ENCODE measurements at regions not wholly inside any gene's neighbourhood (a gene's known extent, or its start where the extent isn't known, plus 50 kb on each side); places are given as distances from the start of the nearest gene placed in this dataset.
A peak's percentile ranks its signal among the peaks of the same experiment; 100 is the strongest.

DNA sequence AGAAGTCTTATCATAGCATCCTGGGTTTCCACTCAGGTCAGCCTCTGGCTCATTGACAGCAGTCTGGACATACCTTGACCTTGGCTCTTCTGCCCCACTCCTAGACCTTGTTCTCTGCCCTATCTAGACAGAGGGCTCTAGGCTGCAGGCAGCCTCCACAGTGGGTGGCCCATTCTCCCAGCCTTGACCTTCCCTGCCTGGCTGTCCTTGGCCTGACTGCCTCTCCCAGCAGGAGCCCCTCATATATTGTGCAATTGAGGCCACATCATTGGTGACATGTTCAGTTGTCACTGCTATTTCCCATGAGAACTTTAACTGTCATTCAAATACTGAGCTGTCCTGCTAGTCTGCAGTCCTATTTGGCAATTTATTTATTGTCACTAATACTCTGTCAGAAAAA, 503.4 kb downstream of the PLXNA4 start:
- DNase-seq, result no peak

DNA sequence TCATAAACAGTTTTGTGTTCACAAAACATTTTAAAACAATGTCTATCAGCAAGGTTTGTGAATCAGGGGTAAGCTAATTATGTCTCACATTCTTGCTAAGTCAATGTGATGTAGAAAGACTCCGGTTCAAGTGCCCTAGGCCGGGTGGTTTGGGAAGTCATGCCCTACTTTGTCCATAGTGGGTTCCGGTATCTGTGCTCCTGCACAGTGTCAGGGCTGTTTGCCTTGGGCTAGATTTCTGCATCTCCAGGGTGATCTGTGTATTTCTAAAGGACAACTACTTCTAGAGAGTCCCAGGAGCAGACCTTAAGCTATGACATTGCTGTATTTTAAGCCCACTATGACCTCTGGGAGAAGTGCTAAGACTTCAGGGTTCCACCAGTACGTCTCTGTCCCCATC, 504.1 kb downstream of the PLXNA4 start:
- no peak for DNase-seq

DNA sequence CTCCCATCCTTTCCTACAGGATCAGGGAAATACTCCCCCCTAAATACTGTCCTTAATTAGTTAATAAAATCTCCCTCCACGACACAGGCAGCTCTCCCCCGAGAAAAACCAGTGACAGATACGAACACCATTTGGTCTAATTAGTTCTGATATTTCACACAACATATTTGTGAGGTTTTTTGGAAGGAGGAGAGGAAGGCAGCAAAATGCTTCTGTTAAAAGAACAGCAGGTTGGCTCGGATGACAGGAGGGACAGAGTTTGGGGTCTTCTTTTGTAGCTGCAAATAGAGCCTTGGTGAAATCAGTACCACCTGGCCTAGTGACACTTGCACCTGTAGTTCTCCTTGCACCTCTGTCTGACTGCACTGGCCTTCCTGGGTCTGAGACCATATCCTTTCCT, 507.0 kb downstream of the PLXNA4 start:
- no peak for DNase-seq

DNA sequence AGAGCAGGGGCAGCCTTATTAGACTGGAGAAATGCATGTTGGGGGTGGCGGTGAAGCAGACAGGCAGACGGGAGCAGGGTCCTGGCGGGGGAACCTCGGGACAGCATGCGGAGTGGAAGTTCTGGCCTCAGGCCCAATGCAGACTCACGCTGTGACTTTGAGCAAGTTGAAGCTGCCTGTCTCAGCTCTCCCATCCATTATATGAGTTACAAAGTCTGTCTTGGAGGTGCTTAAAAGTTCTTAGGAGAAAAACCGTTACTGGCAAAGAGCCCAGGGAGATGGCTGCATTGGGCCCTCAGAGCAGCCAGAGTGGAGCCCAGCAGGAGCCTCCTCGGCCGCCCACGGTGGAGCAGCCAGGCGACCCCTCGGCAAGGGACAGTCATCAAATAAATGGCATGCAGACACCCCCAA, 509.5 kb downstream of the PLXNA4 start:
- DNase-seq, result peak; percentile 2

DNA sequence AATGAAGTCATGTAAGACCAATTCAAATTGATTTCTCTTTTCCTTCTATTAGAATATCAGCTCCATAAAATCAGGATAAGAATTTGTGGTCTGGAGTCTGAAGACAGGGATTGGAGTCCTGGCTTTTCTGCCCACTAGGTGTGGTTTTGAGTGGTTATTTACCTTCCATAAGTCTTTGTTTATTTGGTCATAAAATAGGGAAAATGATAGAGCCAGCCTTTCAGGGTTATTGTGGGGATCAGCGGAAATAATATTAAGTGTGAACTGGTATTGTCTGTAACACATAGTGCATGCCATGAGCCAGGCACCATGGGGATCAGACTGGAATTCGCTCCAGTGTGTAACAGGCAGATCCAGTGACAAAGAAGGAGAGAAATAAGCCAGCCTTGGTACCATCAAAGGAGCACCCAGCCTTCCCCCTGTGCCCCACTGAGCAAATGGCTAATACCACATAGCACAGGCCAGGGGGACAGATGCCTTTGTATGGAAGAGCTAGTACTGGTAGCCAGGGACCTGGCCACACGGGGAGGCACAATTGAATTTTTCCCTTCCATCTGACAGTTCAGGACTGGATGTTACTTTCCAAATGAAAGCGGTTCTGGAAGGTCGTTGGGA, 509.7 kb upstream of the PODXL start:
- peak; percentile 23 for DNase-seq

DNA sequence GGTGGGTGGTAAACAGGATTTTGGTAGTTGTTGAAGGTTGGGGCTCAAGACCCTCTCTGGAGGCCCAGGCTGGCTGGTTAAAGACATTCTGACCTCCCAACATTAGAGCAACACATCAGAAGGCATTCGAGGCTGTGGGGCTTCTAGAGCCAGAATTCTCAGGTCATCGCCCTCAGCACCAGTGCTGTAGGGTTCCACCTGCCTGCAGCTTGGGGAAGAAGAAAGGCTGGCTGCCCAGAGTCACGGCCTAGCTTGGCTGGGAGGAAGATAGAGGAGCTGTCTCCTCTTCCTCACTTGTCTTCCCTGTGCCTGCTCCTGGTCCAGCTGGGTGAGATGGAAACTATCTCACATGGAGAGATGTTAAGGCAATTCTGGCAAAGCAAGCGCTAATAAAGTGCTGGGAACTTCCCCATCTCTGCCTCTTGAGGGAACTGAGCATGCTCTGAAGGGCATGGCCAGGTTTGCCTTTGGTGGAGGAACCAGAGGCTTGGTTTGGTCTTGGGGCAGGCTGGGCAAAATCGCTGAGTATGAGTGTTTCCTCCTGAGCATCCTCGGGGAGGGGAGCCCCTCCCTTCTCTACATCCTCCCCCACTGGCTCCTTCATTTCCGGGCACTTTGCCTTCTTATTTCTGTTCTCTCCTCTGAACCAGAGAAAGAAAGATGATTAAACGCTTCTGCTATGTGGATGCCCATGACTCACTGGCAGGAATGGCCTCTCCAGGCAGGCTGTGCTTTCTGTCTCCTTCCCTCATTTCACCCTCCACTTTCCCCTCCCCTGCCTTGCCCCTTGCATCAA, 509.0 kb upstream of the PODXL start:
- peak; percentile 26 for DNase-seq

DNA sequence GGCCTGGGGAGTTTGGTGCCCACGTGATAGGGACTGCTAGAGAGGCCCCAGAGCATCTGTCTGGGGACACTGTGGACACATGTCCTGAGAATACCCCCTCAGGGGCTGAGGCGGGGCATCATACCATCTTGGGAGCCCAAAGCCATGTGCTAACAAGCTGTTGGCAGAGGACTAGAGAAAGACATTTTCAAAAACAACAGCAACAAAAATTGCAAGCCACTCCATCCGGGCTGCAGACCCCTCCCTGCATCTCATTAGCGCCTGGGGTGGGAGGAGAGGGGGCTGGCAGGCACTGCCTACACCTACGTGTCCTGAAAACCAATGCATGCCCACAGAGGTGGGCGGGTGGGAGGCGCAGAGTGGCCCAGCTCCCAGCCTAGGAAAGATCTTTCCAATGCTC, 507.4 kb upstream of the PODXL start:
- peak; percentile 8 for DNase-seq

DNA sequence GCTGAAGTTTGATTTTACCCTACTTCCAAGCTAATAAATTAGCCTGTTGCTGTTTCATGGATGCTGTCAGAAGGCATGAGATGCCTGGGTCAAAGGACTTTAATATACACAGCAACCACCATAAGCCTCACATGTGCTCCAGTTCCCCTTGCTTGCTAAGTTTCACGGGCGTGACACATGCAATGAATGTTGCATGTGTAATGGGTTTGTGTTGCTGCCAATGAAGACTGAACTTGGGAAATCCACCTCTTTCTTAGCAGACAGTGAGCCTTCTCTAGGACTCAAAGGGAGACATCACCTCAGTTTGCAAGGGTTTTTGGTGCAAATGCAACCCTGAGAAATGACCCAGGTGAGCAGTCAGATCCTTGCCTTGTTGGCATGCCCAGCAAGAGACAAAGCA, 505.5 kb upstream of the PODXL start:
- DNase-seq, result no peak

DNA sequence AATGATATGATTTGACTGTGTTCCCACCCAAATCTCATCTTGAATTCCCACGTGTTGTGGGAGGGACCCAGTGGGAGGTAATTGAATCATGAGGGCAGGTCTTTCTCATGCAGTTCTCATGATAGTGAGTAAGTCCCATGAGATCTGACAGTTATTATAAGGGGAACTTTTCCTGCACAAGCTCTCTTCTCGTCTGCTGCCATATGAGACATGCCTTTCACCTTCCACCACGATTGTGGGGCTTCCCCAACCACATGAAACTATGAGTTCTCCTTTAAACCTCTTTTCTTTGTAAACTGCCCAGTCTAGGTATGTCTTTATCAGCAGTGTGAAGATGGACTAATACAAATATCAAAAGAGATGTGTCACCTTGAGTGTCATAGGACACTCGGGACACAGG, 502.7 kb upstream of the PODXL start:
- DNase-seq, result no peak

DNA sequence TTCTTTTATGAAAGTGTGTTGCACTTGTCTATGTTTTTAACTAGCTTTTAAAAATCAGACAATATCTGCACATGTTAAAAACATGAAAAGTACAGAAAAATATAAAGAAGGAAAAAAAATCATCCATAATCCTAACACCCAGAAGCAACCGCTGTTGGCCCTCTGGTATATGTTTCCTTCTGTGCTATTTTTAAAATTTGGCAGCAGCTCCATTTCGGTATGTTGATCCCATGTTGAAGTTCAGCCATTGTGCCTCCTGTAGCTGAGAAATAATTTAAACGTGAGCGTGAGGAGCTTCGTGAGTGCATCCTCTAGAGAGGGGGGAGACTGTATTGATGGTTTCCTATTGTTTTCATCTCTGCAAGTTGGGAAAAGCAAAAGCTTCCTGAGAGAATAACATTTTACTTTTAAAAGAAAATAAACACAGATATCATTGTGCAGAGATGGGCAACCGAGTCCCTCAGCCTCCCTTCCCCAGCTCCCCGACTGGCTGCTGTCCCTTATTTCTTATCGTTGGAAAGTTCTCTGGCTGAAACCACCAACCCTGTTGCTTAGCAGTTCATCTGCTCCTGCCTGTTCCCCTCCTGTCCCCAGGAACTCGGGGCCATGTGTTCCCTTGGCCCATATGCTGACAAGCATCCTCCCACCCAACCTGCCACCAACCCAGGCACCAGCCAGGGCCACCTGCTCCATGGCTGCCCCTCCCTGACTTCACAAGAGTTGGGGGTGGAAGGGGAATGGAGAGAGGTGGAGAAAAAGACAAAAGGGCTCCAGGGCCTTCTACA, 499.1 kb upstream of the PODXL start:
- DNase-seq, result no peak

DNA sequence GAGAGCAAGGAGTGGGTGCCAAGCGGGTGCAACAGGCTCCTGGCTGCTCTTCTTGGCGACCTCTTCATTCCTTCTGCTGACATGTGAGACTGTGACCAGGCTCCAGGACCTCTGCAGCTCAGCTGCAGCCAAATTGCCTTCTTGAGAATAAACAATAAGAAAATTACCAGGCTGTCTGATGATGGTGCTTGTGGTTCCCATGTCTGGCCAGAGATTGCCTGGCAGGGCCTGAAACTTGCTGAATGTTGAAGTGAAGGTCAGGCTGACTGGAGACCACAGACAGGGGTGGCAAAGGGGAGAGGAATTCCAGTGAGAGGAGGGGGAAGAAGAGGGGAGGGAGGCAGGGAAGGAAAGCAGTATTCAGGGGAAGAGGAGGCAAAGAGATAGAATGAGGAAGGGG, 497.4 kb upstream of the PODXL start:
- DNase-seq, result no peak

DNA sequence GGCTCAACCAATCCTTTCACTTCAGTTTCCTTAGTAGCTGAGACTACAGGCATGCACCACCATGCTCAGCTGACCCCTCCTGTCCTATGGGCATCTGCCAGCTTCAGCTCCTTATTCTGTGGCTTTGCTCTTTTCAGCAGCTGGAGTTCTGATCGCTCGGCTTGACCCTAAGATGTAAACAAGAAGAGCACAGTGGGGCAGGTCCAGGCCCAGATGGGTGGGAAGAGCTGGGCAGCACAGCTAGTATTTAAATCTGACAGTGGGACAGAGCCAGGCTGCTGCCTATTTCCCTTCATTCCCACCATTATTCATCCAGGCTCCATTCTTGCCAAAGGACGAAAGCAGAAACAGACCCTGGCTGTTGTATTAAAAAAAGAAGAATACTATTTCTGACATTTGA, 494.9 kb upstream of the PODXL start:
- DNase-seq, result no peak

DNA sequence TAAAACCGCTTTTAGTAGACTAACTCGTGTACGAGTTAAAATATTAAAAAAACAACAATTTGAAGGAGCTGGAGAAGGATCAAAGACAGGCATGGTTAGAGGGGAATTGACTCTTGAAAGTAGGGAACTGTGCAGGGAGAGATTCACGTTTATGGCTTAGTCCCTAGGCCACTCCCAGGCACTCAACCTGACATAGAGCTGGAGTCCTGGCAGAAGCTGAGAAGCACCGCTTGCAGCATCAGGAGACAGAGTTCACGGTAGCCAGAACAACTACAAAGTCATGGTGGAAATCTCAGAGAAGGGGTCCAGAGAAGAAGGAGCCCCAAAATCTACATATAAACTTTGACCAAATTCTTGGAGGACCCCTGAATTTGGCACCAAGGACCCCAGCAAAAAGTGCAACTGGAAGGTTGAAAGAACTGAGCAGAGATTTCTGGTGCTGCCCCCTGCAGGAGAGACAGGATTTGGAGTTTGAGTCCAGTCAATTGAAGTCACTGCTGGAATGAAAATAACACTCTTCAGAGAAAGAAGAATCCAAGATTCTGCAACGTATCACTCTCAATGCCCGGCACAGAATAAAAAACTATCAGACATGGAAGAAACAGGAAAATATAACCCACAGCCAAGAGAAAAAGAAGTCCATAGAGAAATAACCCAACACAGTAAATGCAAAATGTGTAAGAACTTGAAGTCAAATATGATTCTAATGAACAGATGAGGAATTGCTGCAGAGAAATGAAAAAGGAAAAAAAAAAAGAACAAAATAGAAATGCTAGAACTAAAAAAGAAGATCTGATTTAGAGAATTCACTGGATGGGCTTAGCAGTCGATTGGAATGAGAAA, 493.3 kb upstream of the PODXL start:
- DNase-seq, result peak; percentile 59

DNA sequence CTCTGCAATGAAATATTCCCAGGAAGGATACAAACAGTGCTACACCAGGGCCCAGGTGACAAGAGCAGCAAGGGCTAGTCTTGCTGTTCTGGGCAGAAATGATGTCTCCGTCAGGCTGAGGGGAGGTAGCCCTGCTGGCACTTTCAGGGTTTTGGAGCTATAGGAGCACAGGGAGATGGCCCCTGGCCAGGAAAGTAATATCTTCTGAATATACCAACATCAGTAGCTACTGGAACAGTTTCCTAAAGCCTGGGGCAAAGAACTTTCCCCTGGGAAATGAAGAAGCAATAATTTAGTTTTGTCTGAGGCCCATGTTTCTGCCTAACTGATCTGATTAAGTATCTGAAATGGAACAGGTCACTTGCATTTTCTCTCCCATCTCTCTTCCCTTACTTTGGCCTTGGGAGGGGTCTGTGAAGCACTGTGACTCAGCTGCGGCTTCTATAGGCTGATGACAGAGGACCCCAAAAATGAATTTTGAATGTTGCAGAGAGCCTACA, 489.1 kb upstream of the PODXL start:
- DNase-seq, result no peak

DNA sequence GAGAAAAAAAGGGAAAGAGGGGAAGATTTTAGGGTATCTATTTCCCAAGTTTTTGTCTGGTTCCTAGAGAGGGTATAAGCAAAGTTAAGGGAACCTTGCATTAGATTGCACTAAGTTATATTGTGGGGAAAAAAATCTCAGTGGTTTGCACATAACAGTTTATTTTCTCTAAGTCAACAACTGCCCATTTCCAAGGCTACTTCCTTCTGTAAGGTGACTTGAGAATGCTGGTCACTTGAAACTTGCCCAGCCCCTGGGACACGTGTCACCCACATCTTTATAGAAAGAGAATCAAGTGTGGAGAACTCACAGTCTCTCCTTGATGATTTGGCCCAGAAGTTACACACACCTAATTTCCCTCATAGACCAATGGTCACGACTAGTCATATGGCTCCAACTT, 488.6 kb upstream of the PODXL start:
- DNase-seq, result no peak

DNA sequence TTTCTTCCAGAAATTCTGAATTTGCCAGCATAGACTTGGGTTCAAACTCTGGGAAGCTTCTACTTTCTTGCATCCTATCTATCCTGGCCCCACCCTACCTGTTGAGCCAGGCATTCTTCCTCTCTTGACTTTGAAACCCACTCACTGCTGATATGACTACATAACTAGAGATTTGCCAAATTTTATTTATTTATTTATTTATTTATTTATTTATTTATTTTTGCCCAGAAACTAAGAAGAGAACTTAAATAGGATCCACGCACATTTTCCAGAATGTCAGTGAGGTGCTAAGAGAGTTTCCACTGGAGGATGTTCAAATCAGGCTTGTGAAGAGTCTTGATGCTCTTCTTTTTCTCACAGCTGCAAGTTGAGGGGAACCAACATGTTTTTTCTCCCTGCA, 487.8 kb upstream of the PODXL start:
- no peak for DNase-seq

DNA sequence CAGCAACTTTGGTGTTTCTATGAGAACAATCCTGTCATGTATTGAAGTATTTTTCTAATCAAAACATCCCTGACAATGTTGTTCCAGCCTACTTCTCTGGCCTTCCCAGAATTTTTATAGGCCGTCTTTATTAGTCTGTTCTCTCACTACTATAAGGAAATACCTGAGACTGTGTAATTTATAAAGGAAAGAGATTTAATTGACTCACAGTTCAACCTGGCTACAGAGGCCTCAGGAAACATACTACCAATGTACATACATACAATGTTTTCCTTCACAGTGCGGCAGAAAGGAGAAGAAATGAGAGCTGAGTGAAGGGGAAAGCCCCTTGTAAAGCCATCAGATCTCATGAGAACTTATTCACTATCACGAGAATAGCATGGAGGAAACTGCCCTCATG, 484.7 kb upstream of the PODXL start:
- DNase-seq, result no peak

DNA sequence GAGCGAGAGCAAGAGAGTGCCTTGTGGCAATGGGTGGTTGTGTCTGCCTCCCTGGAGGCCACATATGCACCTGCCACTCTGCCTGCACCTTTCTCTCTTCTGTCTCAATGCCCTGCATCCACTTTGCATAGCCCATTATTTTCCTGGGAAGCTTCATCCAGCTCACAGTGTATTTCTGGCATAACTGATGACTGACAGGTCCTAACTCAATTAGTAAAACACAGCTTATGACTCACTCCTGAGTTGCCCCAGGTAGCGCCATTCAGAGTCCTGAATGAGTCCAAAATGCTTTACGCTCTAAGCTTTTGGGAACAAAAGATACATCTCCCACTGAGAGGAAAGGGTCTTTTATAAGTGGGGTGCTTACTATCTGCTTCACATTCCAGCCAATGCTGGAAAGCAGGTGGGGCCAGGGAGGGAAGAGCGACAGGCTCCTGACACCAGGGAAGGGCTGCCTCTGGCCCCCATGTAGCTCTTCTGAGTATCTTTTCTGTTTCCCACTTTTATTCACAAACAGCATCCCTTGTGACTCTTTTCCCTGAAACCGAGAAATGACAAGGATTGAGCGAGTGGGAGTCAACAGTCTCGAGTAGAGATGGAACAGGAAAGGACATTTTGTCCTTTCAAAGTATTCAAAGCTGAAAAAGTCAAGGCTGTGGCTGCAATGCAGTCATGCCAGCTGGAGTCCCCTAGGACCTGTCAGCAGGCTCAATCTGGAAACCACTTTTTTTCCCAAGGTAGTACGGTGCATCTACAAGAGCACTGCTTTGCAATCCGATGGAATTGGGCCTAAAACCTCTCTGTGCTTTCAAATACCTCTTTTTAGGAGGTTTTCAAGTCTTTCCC, 479.3 kb upstream of the PODXL start:
- DNase-seq, result no peak

DNA sequence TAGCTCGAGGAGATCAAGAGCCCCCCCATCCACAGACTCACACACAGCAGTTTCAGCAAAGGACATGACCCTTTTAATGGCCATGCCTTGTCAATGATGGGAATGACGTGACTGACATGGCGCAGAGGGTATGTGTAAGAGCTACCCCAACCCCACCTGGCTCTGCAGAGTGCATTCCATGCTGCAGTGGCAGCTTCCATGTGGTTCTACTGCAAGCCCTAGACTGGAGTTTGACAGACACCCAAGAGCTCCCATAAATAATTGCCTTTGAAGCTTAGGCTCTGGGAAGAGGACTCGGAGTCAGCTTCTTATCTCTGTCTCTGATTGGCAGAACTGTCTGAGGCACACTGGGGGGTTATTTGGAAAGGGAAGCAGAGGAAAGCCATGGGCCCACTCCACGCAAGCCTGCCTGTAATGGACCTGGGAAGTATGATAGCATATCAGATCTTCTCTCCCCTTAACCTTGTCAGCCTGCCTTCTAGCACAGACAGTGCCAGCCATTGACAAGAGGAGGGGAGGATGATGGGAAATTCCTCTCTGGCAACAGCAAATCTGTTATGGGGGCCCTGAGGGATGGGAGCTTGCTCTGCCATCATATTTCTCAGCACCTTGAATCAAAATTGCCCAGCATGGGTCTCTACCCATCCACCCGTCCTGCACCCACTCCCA, 478.5 kb upstream of the PODXL start:
- DNase-seq, result no peak

DNA sequence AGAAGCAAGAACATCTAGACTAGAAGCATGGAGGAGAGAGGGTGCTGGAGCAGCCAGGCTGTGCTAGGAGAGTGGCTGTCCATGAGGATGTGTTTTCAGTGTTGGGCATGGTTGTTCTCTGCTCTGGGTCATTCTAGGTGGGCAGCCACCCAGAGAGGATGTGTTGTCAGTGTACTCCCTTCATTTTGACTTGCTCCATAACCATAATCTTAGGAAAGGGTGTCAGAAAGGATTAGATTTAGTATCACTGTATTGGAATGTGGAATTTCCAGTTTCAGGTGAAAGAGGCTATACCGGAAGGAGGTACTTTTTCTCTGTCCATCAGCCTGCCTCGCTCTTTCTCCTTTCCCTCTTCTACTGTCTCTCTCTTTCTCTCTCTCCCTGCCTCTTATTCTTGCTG, 474.5 kb upstream of the PODXL start:
- DNase-seq, result no peak

DNA sequence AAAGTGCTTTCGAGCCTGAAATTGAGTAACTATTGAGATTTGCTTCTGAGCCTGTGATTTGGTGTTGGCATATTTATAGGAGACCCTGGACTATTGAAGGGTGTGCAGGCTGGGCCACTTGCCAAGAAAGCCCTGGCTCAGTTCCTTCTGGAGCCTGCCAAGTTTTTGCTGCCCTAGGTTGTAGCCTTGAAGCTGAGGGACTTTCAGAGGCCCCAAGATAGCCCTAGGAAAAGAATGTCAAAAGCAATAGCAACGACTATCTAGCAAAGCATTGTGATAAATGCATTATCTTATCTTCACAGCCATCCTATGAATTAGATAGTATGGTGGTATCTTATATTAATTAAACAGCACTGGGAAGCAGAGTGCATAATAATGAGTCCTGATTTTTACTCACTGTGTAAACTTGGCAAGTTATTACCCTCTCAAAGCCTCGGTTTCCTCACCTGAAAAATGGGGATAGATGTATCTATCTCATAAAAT, 473.7 kb upstream of the PODXL start:
- no peak for DNase-seq
